GM04503 (cell line): ENCODE measurements at regions not wholly inside any gene's neighbourhood (a gene's known extent, or its start where the extent isn't known, plus 50 kb on each side); places are given as distances from the start of the nearest gene placed in this dataset.

Experiments used
- DNase-seq: peaks from one replicate; pipeline ENCODE4 v3.0.0-alpha.2; 2012; ENCODE audit warnings: low read depth

- DNase-seq, result no peak
Observed at GRCh38 chr10:64080071-64080470, 558.9 kb downstream of the REEP3 start.

GRCh38 chr10:64081947-64082482 is 560.8 kb downstream of the REEP3 start:
- no peak for DNase-seq

GRCh38 chr10:64086083-64086767 is 565.0 kb downstream of the REEP3 start:
- DNase-seq, result no peak

- DNase-seq, result no peak
Observed at GRCh38 chr10:64089648-64090047, 568.4 kb downstream of the REEP3 start.

GRCh38 chr10:64090865-64091264 is 569.7 kb downstream of the REEP3 start:
- no peak for DNase-seq

- DNase-seq, result no peak
Observed at GRCh38 chr10:64091897-64092296, 570.7 kb downstream of the REEP3 start.

GRCh38 chr10:64093304-64093703 is 572.1 kb downstream of the REEP3 start:
- DNase-seq, result no peak

- no peak for DNase-seq
Observed at GRCh38 chr10:64093946-64094535, 572.8 kb downstream of the REEP3 start.

- no peak for DNase-seq
Observed at GRCh38 chr10:64096941-64097340, 575.7 kb downstream of the REEP3 start.

- no peak for DNase-seq
Observed at GRCh38 chr10:64097391-64098122, 576.4 kb downstream of the REEP3 start.

GRCh38 chr10:64098994-64099393 is 577.8 kb downstream of the REEP3 start:
- no peak for DNase-seq

- no peak for DNase-seq
Observed at GRCh38 chr10:64101606-64102263, 580.5 kb downstream of the REEP3 start.

- no peak for DNase-seq
Observed at GRCh38 chr10:64102264-64102633, 581.0 kb downstream of the REEP3 start.

- DNase-seq, result no peak
Observed at GRCh38 chr10:64102916-64103315, 581.7 kb downstream of the REEP3 start.

GRCh38 chr10:64103750-64104470 is 582.7 kb downstream of the REEP3 start:
- DNase-seq, result no peak

- DNase-seq, result no peak
Observed at GRCh38 chr10:64109926-64110495, 588.8 kb downstream of the REEP3 start.

- no peak for DNase-seq
Observed at GRCh38 chr10:64112701-64113355, 591.6 kb downstream of the REEP3 start.

GRCh38 chr10:64113375-64113774 is 592.2 kb downstream of the REEP3 start:
- no peak for DNase-seq

GRCh38 chr10:64113792-64114191 is 592.6 kb downstream of the REEP3 start:
- no peak for DNase-seq

GRCh38 chr10:64115471-64115870 is 594.3 kb downstream of the REEP3 start:
- no peak for DNase-seq
